ENCODE measurements at regions not wholly inside any gene's neighbourhood (a gene's known extent, or its start where the extent isn't known, plus 50 kb on each side); places are given as distances from the start of the nearest gene placed in this dataset.

GRCh38 chr2:48259811-48260210 lies 54.7 kb upstream of the FOXN2 start:
- TF ChIP-seq ZNF8 (CRISPR knock-in tag; IDR thresholded peaks at IDR 0.05) (no peak), OSR1 (CRISPR knock-in tag; IDR thresholded peaks at IDR 0.05) (no peak), ZFP3 (CRISPR knock-in tag; IDR thresholded peaks at IDR 0.05) (no peak), ESRRG (CRISPR knock-in tag; IDR thresholded peaks at IDR 0.05) (no peak), RARB (CRISPR knock-in tag; IDR thresholded peaks at IDR 0.05) (no peak), POU6F1 (CRISPR knock-in tag; IDR thresholded peaks at IDR 0.05; ENCODE audit: borderline replicate concordance, low read depth) (no peak), ISL1 (CRISPR knock-in tag; IDR thresholded peaks at IDR 0.05) (no peak), ZFP30 (CRISPR knock-in tag; IDR thresholded peaks at IDR 0.05) (no peak), ARNTL (CRISPR knock-in tag; IDR thresholded peaks at IDR 0.05; ENCODE audit: borderline replicate concordance, low read depth) (no peak), CREB5 (CRISPR knock-in tag; IDR thresholded peaks at IDR 0.05; ENCODE audit: low read depth) (no peak), ZNF565 (CRISPR knock-in tag; conservative IDR thresholded peaks at IDR 0.05; ENCODE audit: low read depth) (no peak), CSRNP3 (CRISPR knock-in tag; IDR thresholded peaks at IDR 0.05) (no peak), SNAI2 (CRISPR knock-in tag; IDR thresholded peaks at IDR 0.05) (no peak), TOX (CRISPR knock-in tag; IDR thresholded peaks at IDR 0.05; ENCODE audit: borderline replicate concordance) (no peak), ZC3H10 (CRISPR knock-in tag; IDR thresholded peaks at IDR 0.05) (no peak), BACH2 (CRISPR knock-in tag; IDR thresholded peaks at IDR 0.05; ENCODE audit: borderline replicate concordance) (no peak), TCF4 (CRISPR knock-in tag; IDR thresholded peaks at IDR 0.05; ENCODE audit: borderline replicate concordance) (no peak), PPARA (CRISPR knock-in tag; IDR thresholded peaks at IDR 0.05; ENCODE audit: borderline replicate concordance) (no peak)
- no peak for ATAC-seq

GRCh38 chr2:48264627-48265026 lies 49.9 kb upstream of the FOXN2 start:
- no peak for ATAC-seq
- TF ChIP-seq TOX (CRISPR knock-in tag; IDR thresholded peaks at IDR 0.05; ENCODE audit: borderline replicate concordance), result no peak
- no peak for TF ChIP-seq ZC3H10 (CRISPR knock-in tag; IDR thresholded peaks at IDR 0.05)
- no peak for TF ChIP-seq GLIS3 (CRISPR knock-in tag; IDR thresholded peaks at IDR 0.05)
- TF ChIP-seq TSHZ2 (CRISPR knock-in tag; IDR thresholded peaks at IDR 0.05), result no peak
- no peak for TF ChIP-seq CREB5 (CRISPR knock-in tag; IDR thresholded peaks at IDR 0.05; ENCODE audit: low read depth)
- no peak for TF ChIP-seq ZNF8 (CRISPR knock-in tag; IDR thresholded peaks at IDR 0.05)
- TF ChIP-seq SNAI2 (CRISPR knock-in tag; IDR thresholded peaks at IDR 0.05), result no peak
- TF ChIP-seq ARNTL (CRISPR knock-in tag; IDR thresholded peaks at IDR 0.05; ENCODE audit: borderline replicate concordance, low read depth), result no peak
- TF ChIP-seq TCF4 (CRISPR knock-in tag; IDR thresholded peaks at IDR 0.05; ENCODE audit: borderline replicate concordance), result no peak
- TF ChIP-seq ESRRG (CRISPR knock-in tag; IDR thresholded peaks at IDR 0.05), result no peak
- TF ChIP-seq ZFP3 (CRISPR knock-in tag; IDR thresholded peaks at IDR 0.05), result no peak
- TF ChIP-seq RARB (CRISPR knock-in tag; IDR thresholded peaks at IDR 0.05), result no peak
- no peak for TF ChIP-seq POU6F1 (CRISPR knock-in tag; IDR thresholded peaks at IDR 0.05; ENCODE audit: borderline replicate concordance, low read depth)
- TF ChIP-seq OSR1 (CRISPR knock-in tag; IDR thresholded peaks at IDR 0.05), result no peak
- no peak for TF ChIP-seq ISL1 (CRISPR knock-in tag; IDR thresholded peaks at IDR 0.05)
- TF ChIP-seq ZNF70 (CRISPR knock-in tag; IDR thresholded peaks at IDR 0.05), result no peak
- no peak for TF ChIP-seq CSRNP3 (CRISPR knock-in tag; IDR thresholded peaks at IDR 0.05)
- no peak for TF ChIP-seq PATZ1 (CRISPR knock-in tag; IDR thresholded peaks at IDR 0.05; ENCODE audit: borderline replicate concordance)
- TF ChIP-seq CSDC2 (CRISPR knock-in tag; IDR thresholded peaks at IDR 0.05), result no peak
